A673 (cell line): ENCODE measurements at regions not wholly inside any gene's neighbourhood (a gene's known extent, or its start where the extent isn't known, plus 50 kb on each side); places are given as distances from the start of the nearest gene placed in this dataset.

Experiments used
- BruUV-seq: library from RNA; stranded (reverse); fragments of 400-500 nt; replicated peaks from 2 replicates; lab custom pipeline; 2021; lab: Mats Ljungman, UMichigan
- CTCF ChIA-PET: fragments of 300-600 bp; sonication (Branson Sonifier 250); formaldehyde crosslinking; loops from one replicate; lab custom pipeline; 2022; ENCODE audit warnings: antibody characterized with exemption; lab: Charles Lee
- POLR2A ChIA-PET: fragments of 300-600 bp; sonication (Branson Sonifier 250); formaldehyde crosslinking; loops from one replicate; lab custom pipeline; 2022; ENCODE audit warnings: antibody characterized with exemption; ENCODE audit not compliant: low non-redundant PET; lab: Charles Lee
- DNase-seq: peaks from one replicate; pipeline ENCODE4 v3.0.0-alpha.2; 2015; ENCODE audit warnings: low spot score
- H3K27ac ChIP-seq: fragments of 200-600 bp; sonication (generic); 2 replicates; pipeline ENCODE4 v1.5.1; 2016; ENCODE audit warnings: mixed run types, low read depth, mild to moderate bottlenecking, mixed read lengths, antibody characterized with exemption, low read length; ENCODE audit not compliant: poor library complexity, severe bottlenecking
- H3K27me3 ChIP-seq: fragments of 200-600 bp; sonication (generic); replicated peaks from 2 replicates; pipeline ENCODE4 v1.6.1; 2017; ENCODE audit warnings: mixed run types, low read depth, mild to moderate bottlenecking, mixed read lengths, antibody characterized with exemption, low read length; ENCODE audit not compliant: insufficient read depth, poor library complexity
- H3K36me3 ChIP-seq: fragments of 200-600 bp; sonication (generic); 2 replicates; pipeline ENCODE4 v1.6.1; 2016; ENCODE audit warnings: mixed run types, mild to moderate bottlenecking, mixed read lengths, antibody characterized with exemption, low read length; ENCODE audit not compliant: insufficient read depth, poor library complexity, severe bottlenecking
- H3K4me1 ChIP-seq: fragments of 200-600 bp; sonication (generic); 2 replicates; pipeline ENCODE4 v1.6.1; 2017; ENCODE audit warnings: mixed run types, mild to moderate bottlenecking, mixed read lengths, antibody characterized with exemption, low read length; ENCODE audit not compliant: insufficient read depth, poor library complexity, severe bottlenecking
- H3K4me3 ChIP-seq: fragments of 200-600 bp; sonication (generic); 2 replicates; pipeline ENCODE4 v1.5.1; 2016; ENCODE audit warnings: low read depth, mixed run types, mild to moderate bottlenecking, mixed read lengths, low read length; ENCODE audit not compliant: poor library complexity, severe bottlenecking
- H3K9me3 ChIP-seq: fragments of 200-600 bp; sonication (generic); 2 replicates; pipeline ENCODE4 v1.6.1; 2016; ENCODE audit warnings: mixed run types, low read depth, mild to moderate bottlenecking, mixed read lengths, antibody characterized with exemption, low read length; ENCODE audit not compliant: poor library complexity, severe bottlenecking
- EZH2 ChIP-seq: fragments of 200-600 bp; sonication (generic); IDR thresholded peaks from 2 replicates; pipeline ENCODE4 v1.6.1; 2017; ENCODE audit warnings: borderline replicate concordance, low read depth, mild to moderate bottlenecking, mixed read lengths, antibody characterized with exemption, low read length; ENCODE audit not compliant: poor library complexity, severe bottlenecking
- intact Hi-C: fragments of 100-400 bp; cut with micrococcal nuclease; formaldehyde crosslinking; loops from one replicate; pipeline ENCODE4 v1.10.0; 2022; ENCODE audit not compliant: unreplicated experiment
- TF ChIP-seq, protein P1 (sequence below): fragments of 300-800, 200-600 bp; sonication (generic); conservative IDR thresholded peaks from 2 replicates; pipeline ENCODE4 v1.5.1; 2017; ENCODE audit warnings: low read depth, mild to moderate bottlenecking, antibody characterized with exemption, low read length, moderate library complexity, mixed read lengths

DNA sequence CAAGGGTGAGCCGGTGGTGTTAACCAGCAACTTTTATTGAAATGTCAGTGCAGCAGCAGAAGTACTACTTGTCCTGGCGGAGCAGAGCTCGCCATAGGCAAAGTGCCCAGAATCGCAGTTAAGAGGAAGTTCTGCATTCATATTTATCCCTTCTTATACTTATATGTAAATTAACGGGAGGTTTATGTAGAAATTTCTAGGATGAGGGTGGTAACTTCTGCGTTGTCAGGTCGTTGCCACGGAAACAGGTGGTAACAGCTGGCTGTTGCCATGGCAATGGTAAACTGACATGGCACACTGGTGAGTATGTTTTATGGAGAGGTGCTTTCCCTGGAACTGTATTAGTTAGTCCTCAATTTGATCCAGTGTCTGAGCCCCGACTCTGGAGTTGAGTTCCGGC lies 2494.9 kb upstream of the PCDH20 start:
- Histone ChIP-seq H3K4me3 (no peak overlapping the region), H3K9me3 (no peaks in the 10 kb centered on the region), H3K27me3 (no peaks in the 10 kb centered on the region), H3K36me3 (no peaks in the 10 kb centered on the region), H3K27ac (no peak overlapping the region), H3K4me1 (peaks cover 14% of the 10 kb centered on the region)
- ChIA-PET POLR2A (no interaction called here), CTCF (no interaction called here)
- no TSS peak for BruUV-seq
- intact Hi-C loops, result loop anchor here (10.0 kb wide), 1 partner anchor 786 kb away; no protein-coding TSS in a partner anchor
- no peak for TF ChIP-seq EZH2
- TF ChIP-seq, protein P1, sequence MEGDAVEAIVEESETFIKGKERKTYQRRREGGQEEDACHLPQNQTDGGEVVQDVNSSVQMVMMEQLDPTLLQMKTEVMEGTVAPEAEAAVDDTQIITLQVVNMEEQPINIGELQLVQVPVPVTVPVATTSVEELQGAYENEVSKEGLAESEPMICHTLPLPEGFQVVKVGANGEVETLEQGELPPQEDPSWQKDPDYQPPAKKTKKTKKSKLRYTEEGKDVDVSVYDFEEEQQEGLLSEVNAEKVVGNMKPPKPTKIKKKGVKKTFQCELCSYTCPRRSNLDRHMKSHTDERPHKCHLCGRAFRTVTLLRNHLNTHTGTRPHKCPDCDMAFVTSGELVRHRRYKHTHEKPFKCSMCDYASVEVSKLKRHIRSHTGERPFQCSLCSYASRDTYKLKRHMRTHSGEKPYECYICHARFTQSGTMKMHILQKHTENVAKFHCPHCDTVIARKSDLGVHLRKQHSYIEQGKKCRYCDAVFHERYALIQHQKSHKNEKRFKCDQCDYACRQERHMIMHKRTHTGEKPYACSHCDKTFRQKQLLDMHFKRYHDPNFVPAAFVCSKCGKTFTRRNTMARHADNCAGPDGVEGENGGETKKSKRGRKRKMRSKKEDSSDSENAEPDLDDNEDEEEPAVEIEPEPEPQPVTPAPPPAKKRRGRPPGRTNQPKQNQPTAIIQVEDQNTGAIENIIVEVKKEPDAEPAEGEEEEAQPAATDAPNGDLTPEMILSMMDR, result no peak
- DNase-seq, result peak; percentile 52

DNA sequence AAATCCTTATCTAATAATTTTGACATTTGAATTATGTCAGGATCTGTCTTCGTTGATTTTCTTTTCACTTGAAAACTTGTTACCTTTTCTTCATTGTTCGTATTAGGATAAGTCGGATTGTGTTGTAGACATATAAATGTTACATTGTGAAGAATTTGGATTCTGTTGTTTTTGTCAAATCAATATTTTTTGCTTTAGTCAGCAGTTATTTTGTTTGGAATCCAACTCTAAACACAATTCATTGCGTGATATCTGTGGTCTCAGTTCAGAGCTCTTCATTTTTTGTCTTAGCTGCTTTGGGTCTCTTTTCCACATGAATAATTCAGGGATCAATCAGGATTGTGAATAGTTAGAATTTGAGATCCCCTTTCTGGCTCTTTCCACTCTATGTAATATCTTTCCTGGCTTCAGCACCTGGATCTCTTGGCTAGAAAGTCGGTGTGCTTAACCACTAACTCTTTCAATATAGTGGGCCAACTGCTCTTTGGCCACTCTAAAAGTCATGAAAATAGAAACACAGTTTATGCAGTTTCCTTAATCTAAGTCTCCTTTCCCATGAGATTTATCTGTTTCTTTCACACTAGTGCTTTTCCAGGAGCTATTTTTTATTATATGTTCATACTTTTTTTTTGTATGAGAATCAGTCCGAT lies 2494.2 kb upstream of the PCDH20 start:
- intact Hi-C loops, result loop anchor here (10.0 kb wide), 1 partner anchor 785 kb away; no protein-coding TSS in a partner anchor
- no peak overlapping the region for H3K4me3 ChIP-seq
- POLR2A ChIA-PET, result no interaction called here
- no peak overlapping the region for H3K27ac ChIP-seq
- no TSS peak for BruUV-seq
- CTCF ChIA-PET, result no interaction called here
- no peak for DNase-seq
- H3K36me3 ChIP-seq, result no peaks in the 10 kb centered on the region
- no peaks in the 10 kb centered on the region for H3K9me3 ChIP-seq
- TF ChIP-seq, protein P1, result no peak
- no peak for TF ChIP-seq EZH2
- no peaks in the 10 kb centered on the region for H3K27me3 ChIP-seq
- H3K4me1 ChIP-seq, result peaks cover 14% of the 10 kb centered on the region

DNA sequence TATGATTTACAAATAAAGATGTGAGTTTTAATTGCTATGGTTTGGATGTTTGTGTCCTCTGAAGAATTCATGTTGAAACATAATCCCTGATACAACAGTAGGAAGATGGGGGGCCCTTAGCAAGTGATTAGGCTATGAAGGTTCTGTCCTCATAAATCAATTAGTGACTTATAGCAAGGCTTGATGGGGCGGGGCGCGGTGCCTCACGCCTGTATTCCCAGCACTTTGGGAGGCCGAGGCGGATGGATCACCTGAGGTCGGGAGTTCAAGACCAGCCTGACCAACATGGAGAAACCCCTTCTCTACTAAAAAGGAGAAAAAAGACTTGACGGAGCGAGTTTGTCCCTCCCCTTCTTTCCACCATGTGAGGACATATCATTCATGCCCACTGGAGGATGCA lies 2486.5 kb upstream of the PCDH20 start:
- H3K4me3 ChIP-seq, result no peak overlapping the region
- H3K4me1 ChIP-seq, result no peaks in the 10 kb centered on the region
- BruUV-seq, result no TSS peak
- ChIA-PET CTCF (no interaction called here), POLR2A (no interaction called here)
- no peaks in the 10 kb centered on the region for H3K36me3 ChIP-seq
- no peaks in the 10 kb centered on the region for H3K27me3 ChIP-seq
- H3K27ac ChIP-seq, result no peak overlapping the region
- no peak for DNase-seq
- TF ChIP-seq, protein P1, result no peak
- no peak for TF ChIP-seq EZH2
- intact Hi-C loops, result no loop called here
- no peaks in the 10 kb centered on the region for H3K9me3 ChIP-seq
